ENCODE measurements at regions not wholly inside any gene's neighbourhood (a gene's known extent, or its start where the extent isn't known, plus 50 kb on each side); places are given as distances from the start of the nearest gene placed in this dataset.

GRCh38 chr2:40507432-40507831 is 55.5 kb upstream of the SLC8A1 start:
- intact Hi-C loops (cut with DNase I), result no loop called here
- no peak for TF ChIP-seq CTCF (IDR thresholded peaks at IDR 0.05)
- H3K36me3 ChIP-seq, result no peaks in the 10 kb centered on the region

GRCh38 chr2:40510304-40510703 is 58.4 kb upstream of the SLC8A1 start:
- intact Hi-C loops (cut with DNase I), result no loop called here
- H3K4me1 ChIP-seq, result no peaks in the 10 kb centered on the region
- no peak for DNase-seq (ENCODE audit: low spot score in 2 of 2)
- no peaks in the 10 kb centered on the region for H3K9me3 ChIP-seq
- no peaks in the 10 kb centered on the region for H3K27me3 ChIP-seq
- H3K27ac ChIP-seq, result no peak overlapping the region
- no peak for TF ChIP-seq CTCF (IDR thresholded peaks at IDR 0.05)
- no peaks in the 10 kb centered on the region for H3K36me3 ChIP-seq
- H3K4me3 ChIP-seq, result no peak overlapping the region

More at GRCh38 chr2:40507432-40507831, 55.5 kb upstream of the SLC8A1 start:
- no peak overlapping the region for H3K4me3 ChIP-seq
- DNase-seq (ENCODE audit: low spot score in 2 of 2), result no peak
- no peaks in the 10 kb centered on the region for H3K27me3 ChIP-seq
- no peak overlapping the region for H3K27ac ChIP-seq
- no peaks in the 10 kb centered on the region for H3K4me1 ChIP-seq
- no peaks in the 10 kb centered on the region for H3K9me3 ChIP-seq

- Histone ChIP-seq H3K27me3 (no peaks in the 10 kb centered on the region), H3K4me1 (no peaks in the 10 kb centered on the region), H3K27ac (peak overlapping the region in 1 of 2 donors; percentile 12), H3K9me3 (no peaks in the 10 kb centered on the region), H3K4me3 (peak overlapping the region; percentile 34 to 55), H3K36me3 (no peaks in the 10 kb centered on the region)
- DNase-seq (ENCODE audit: low spot score in 2 of 2), result no peak
- intact Hi-C loops (cut with DNase I), result no loop called here
- TF ChIP-seq CTCF (IDR thresholded peaks at IDR 0.05), result no peak
These were observed 59.8 kb upstream of the SLC8A1 start for GRCh38 chr2:40511661-40512213.

- no peak for DNase-seq (ENCODE audit: low spot score in 2 of 2)
- TF ChIP-seq CTCF (IDR thresholded peaks at IDR 0.05), result no peak
- no peaks in the 10 kb centered on the region for H3K9me3 ChIP-seq
- intact Hi-C loops (cut with DNase I), result no loop called here
- no peaks in the 10 kb centered on the region for H3K4me1 ChIP-seq
- peak overlapping the region; percentile 34 to 55 for H3K4me3 ChIP-seq
- H3K27me3 ChIP-seq, result no peaks in the 10 kb centered on the region
- H3K36me3 ChIP-seq, result no peaks in the 10 kb centered on the region
- H3K27ac ChIP-seq, result peak overlapping the region in 1 of 2 donors; percentile 12
These were observed 60.4 kb upstream of the SLC8A1 start for GRCh38 chr2:40512256-40512655.

GRCh38 chr2:40513201-40513600 is 61.3 kb upstream of the SLC8A1 start:
- intact Hi-C loops (cut with DNase I), result no loop called here
- H3K36me3 ChIP-seq, result no peaks in the 10 kb centered on the region
- H3K4me3 ChIP-seq, result no peak overlapping the region
- no peak overlapping the region for H3K27ac ChIP-seq
- no peaks in the 10 kb centered on the region for H3K4me1 ChIP-seq
- no peaks in the 10 kb centered on the region for H3K27me3 ChIP-seq
- DNase-seq (ENCODE audit: low spot score in 2 of 2), result no peak
- no peak for TF ChIP-seq CTCF (IDR thresholded peaks at IDR 0.05)
- no peaks in the 10 kb centered on the region for H3K9me3 ChIP-seq

- no peak for DNase-seq (ENCODE audit: low spot score in 2 of 2)
- H3K9me3 ChIP-seq, result no peaks in the 10 kb centered on the region
- intact Hi-C loops (cut with DNase I), result no loop called here
- no peaks in the 10 kb centered on the region for H3K27me3 ChIP-seq
- H3K27ac ChIP-seq, result no peak overlapping the region
- no peak overlapping the region for H3K4me3 ChIP-seq
- H3K4me1 ChIP-seq, result no peaks in the 10 kb centered on the region
- H3K36me3 ChIP-seq, result no peaks in the 10 kb centered on the region
- no peak for TF ChIP-seq CTCF (IDR thresholded peaks at IDR 0.05)
These were observed 64.7 kb upstream of the SLC8A1 start for GRCh38 chr2:40516604-40517003.

Data from ascending aorta (tissue), 2 donors.